ENCODE measurements at regions not wholly inside any gene's neighbourhood (a gene's known extent, or its start where the extent isn't known, plus 50 kb on each side); places are given as distances from the start of the nearest gene placed in this dataset.

DNA sequence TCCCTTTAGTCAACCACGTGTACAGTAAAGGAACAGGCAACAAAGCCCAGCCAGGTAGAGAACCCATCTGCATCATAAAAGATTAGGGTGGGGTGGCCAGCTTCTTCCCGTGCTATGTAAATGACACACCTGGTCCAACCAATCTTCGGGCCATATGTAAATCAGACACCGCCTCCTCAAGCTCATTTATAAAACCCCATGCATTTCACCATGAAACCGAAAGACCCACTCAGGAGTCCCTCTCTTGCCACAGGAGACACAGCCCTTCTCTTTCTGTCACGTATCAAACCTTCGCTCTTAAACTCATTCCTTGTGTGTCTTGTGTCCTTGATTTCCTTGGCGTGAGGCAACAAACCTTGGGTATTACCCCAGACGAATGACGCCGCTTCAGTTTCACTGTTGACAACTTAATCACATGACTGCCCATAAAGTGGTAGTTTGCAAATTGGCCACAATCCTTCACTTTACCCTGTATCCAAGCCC is 59.8 kb upstream of the TBPL2 start:
- no peak overlapping the region for H3K27ac ChIP-seq (ENCODE audit: low read depth in 1 of 2, low read length in 1 of 2)
- no peak overlapping the region for H3K4me3 ChIP-seq
- TF ChIP-seq, protein P1, sequence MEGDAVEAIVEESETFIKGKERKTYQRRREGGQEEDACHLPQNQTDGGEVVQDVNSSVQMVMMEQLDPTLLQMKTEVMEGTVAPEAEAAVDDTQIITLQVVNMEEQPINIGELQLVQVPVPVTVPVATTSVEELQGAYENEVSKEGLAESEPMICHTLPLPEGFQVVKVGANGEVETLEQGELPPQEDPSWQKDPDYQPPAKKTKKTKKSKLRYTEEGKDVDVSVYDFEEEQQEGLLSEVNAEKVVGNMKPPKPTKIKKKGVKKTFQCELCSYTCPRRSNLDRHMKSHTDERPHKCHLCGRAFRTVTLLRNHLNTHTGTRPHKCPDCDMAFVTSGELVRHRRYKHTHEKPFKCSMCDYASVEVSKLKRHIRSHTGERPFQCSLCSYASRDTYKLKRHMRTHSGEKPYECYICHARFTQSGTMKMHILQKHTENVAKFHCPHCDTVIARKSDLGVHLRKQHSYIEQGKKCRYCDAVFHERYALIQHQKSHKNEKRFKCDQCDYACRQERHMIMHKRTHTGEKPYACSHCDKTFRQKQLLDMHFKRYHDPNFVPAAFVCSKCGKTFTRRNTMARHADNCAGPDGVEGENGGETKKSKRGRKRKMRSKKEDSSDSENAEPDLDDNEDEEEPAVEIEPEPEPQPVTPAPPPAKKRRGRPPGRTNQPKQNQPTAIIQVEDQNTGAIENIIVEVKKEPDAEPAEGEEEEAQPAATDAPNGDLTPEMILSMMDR (IDR thresholded peaks at IDR 0.05; ENCODE audit: control extremely low read depth, extremely low read depth) = no peak
- peaks cover 0 to 1% (median 0%) of the 10 kb centered on the region in 5 donors for H3K4me1 ChIP-seq (ENCODE audit: control insufficient read depth in 5 of 5, insufficient read depth in 5 of 5, low read length in 5 of 5)
- H3K36me3 ChIP-seq (ENCODE audit: control insufficient read depth in 4 of 4, insufficient read depth in 4 of 4, low read length in 4 of 4) = no peaks in the 10 kb centered on the region
- DNase-seq (no peak), ATAC-seq (ENCODE audit: insufficient read depth, low FRiP score) (no peak)
- 86 to 90% methylated on average over 11 of the region's 11 CpGs for WGBS, 2 donors
- no peak overlapping the region for H3K9ac ChIP-seq (ENCODE audit: insufficient read depth in 1 of 2, low read length in 2 of 2)
- H3K9me3 ChIP-seq (ENCODE audit: control insufficient read depth in 4 of 4, insufficient read depth in 3 of 4, low read length in 3 of 4) = no peaks in the 10 kb centered on the region
- H3K27me3 ChIP-seq (ENCODE audit: control insufficient read depth in 3 of 3, insufficient read depth in 3 of 3, low read length in 2 of 3) = no peaks in the 10 kb centered on the region

DNA sequence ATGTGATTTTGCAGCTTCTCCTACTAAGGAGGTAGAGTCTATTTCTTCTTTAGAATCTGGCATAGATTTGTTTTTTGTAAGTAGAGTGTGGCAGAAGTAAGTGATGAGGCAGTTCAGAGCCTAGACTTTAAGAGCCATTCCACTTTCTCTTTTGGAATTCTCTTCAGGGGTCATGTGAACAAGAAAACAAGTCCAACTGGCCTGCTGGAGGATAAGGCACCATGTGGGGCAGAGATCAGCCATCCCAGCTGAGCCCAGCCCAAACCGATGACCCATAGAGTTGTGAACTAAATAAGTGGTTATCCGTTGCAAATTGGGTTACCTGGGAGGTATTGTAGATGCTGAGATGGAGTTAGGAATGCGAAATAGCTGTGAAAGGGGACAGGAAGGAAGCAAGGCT is 60.3 kb upstream of the TBPL2 start:
- DNase-seq (no peak), ATAC-seq (ENCODE audit: insufficient read depth, low FRiP score) (no peak)
- no peak overlapping the region for H3K27ac ChIP-seq (ENCODE audit: low read depth in 1 of 2, low read length in 1 of 2)
- no peaks in the 10 kb centered on the region for H3K9me3 ChIP-seq (ENCODE audit: control insufficient read depth in 4 of 4, insufficient read depth in 3 of 4, low read length in 3 of 4)
- H3K9ac ChIP-seq (ENCODE audit: insufficient read depth in 1 of 2, low read length in 2 of 2) = no peak overlapping the region
- peaks cover 0 to 1% (median 0%) of the 10 kb centered on the region in 5 donors for H3K4me1 ChIP-seq (ENCODE audit: control insufficient read depth in 5 of 5, insufficient read depth in 5 of 5, low read length in 5 of 5)
- TF ChIP-seq, protein P1 (IDR thresholded peaks at IDR 0.05; ENCODE audit: control extremely low read depth, extremely low read depth) = no peak
- no peak overlapping the region for H3K4me3 ChIP-seq
- WGBS, 2 donors = 89 to 91% methylated on average over 3 of the region's 3 CpGs
- H3K36me3 ChIP-seq (ENCODE audit: control insufficient read depth in 4 of 4, insufficient read depth in 4 of 4, low read length in 4 of 4) = no peaks in the 10 kb centered on the region
- H3K27me3 ChIP-seq (ENCODE audit: control insufficient read depth in 3 of 3, insufficient read depth in 3 of 3, low read length in 2 of 3) = no peaks in the 10 kb centered on the region

DNA sequence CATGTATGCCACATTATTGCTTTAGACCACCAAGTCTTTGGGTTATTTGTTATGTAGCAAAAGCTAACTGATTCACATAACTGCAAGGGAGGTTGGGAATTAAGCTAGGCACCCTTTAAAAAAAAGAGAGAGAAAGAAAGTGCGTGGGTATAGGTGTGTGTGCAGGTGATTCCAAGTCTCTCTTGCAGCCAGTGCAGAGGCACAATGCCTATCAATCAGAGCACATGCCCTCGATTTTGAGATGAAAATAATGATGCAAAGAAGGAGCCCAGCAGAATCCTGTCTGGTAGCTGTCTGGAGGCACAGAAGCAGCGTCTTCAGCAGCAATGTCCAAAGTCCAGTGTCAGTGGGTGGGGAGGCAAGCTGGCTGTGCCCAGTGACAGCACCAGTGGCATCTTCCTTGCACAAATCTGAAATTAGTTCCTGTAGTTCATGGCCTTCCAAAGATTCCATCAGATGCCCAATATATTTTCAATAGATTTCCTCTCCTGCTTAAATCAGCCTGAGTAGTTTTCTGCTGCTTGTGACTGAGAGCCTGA is 62.4 kb upstream of the TBPL2 start:
- H3K27ac ChIP-seq (ENCODE audit: low read depth in 1 of 2, low read length in 1 of 2) = no peak overlapping the region
- no peaks in the 10 kb centered on the region for H3K27me3 ChIP-seq (ENCODE audit: control insufficient read depth in 3 of 3, insufficient read depth in 3 of 3, low read length in 2 of 3)
- WGBS, 2 donors = 77 to 85% methylated on average over 3 of the region's 3 CpGs
- H3K4me3 ChIP-seq = no peak overlapping the region
- ATAC-seq (ENCODE audit: insufficient read depth, low FRiP score) (no peak), DNase-seq (no peak)
- TF ChIP-seq, protein P1 (IDR thresholded peaks at IDR 0.05; ENCODE audit: control extremely low read depth, extremely low read depth) = no peak
- H3K9ac ChIP-seq (ENCODE audit: insufficient read depth in 1 of 2, low read length in 2 of 2) = no peak overlapping the region
- no peaks in the 10 kb centered on the region for H3K9me3 ChIP-seq (ENCODE audit: control insufficient read depth in 4 of 4, insufficient read depth in 3 of 4, low read length in 3 of 4)
- H3K36me3 ChIP-seq (ENCODE audit: control insufficient read depth in 4 of 4, insufficient read depth in 4 of 4, low read length in 4 of 4) = no peaks in the 10 kb centered on the region
- H3K4me1 ChIP-seq (ENCODE audit: control insufficient read depth in 5 of 5, insufficient read depth in 5 of 5, low read length in 5 of 5) = peaks cover 0 to 1% (median 0%) of the 10 kb centered on the region in 5 donors

DNA sequence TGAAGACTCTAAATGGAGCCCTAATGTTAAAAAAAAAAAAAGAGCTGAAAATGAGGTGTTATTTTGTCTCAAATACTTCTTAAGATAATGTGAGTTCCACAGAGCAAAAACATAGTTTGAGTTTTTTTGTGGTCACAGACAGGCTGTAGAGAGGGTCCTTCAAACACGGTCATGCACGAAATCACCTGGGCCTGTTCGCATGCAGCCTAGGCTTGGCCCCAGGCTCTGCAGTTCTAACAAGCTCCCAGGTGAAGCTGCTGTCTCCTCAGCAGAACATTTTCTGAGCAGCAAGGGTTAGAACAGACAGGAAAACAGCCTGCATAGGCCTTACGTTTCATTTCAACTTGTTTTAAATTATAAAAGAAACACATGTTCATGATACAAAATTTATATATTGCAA is 65.4 kb upstream of the TBPL2 start:
- H3K36me3 ChIP-seq (ENCODE audit: control insufficient read depth in 4 of 4, insufficient read depth in 4 of 4, low read length in 4 of 4) = no peaks in the 10 kb centered on the region
- no peak overlapping the region for H3K4me3 ChIP-seq
- 91 to 92% methylated on average over 4 of the region's 4 CpGs for WGBS, 2 donors
- H3K27me3 ChIP-seq (ENCODE audit: control insufficient read depth in 3 of 3, insufficient read depth in 3 of 3, low read length in 2 of 3) = no peaks in the 10 kb centered on the region
- ATAC-seq (ENCODE audit: insufficient read depth, low FRiP score) (no peak), DNase-seq (no peak)
- no peak overlapping the region for H3K27ac ChIP-seq (ENCODE audit: low read depth in 1 of 2, low read length in 1 of 2)
- TF ChIP-seq, protein P1 (IDR thresholded peaks at IDR 0.05; ENCODE audit: control extremely low read depth, extremely low read depth) = no peak
- H3K9me3 ChIP-seq (ENCODE audit: control insufficient read depth in 4 of 4, insufficient read depth in 3 of 4, low read length in 3 of 4) = no peaks in the 10 kb centered on the region
- peaks cover 0 to 1% (median 0%) of the 10 kb centered on the region in 5 donors for H3K4me1 ChIP-seq (ENCODE audit: control insufficient read depth in 5 of 5, insufficient read depth in 5 of 5, low read length in 5 of 5)
- H3K9ac ChIP-seq (ENCODE audit: insufficient read depth in 1 of 2, low read length in 2 of 2) = no peak overlapping the region
